Liver (tissue), 3 donors: ENCODE measurements at regions not wholly inside any gene's neighbourhood (a gene's known extent, or its start where the extent isn't known, plus 50 kb on each side); places are given as distances from the start of the nearest gene placed in this dataset.

Experiments used
- CTCF ChIP-seq: fragments of 150-350 bp; IDR thresholded peaks from 2 replicates; pipeline ENCODE4 v1.5.1; 2017; ENCODE audit warnings: improper control_type of control experiment, low read depth, low read length; ENCODE audit not compliant: missing input control
- GABPA ChIP-seq, 2 donors: IDR thresholded peaks in 1 of 2; conservative IDR thresholded peaks in 1 of 2; 2 replicates each; pipeline ENCODE4 v1.6.1; 2016; ENCODE audit warnings: antibody characterized with exemption in 2 of 2, mild to moderate bottlenecking in 1 of 2, moderate library complexity in 1 of 2
- HNF4A ChIP-seq, 2 donors: conservative IDR thresholded peaks; 2 replicates each; pipeline ENCODE4 v1.6.1; 2016; ENCODE audit warnings: antibody characterized with exemption in 2 of 2, mild to moderate bottlenecking in 2 of 2
- JUND ChIP-seq, 2 donors: IDR thresholded peaks; 2 replicates each; pipeline ENCODE4 v1.6.1; 2016; ENCODE audit warnings: antibody characterized with exemption in 2 of 2
- RAD21 ChIP-seq, 2 donors: IDR thresholded peaks; 2 replicates each; pipeline ENCODE4 v1.6.1; 2016; ENCODE audit warnings: antibody characterized with exemption in 2 of 2, mild to moderate bottlenecking in 2 of 2
- REST ChIP-seq: IDR thresholded peaks from 2 replicates; pipeline ENCODE4 v1.6.1; 2016; ENCODE audit warnings: antibody characterized with exemption, mild to moderate bottlenecking
- TAF1 ChIP-seq: conservative IDR thresholded peaks from 2 replicates; pipeline ENCODE4 v1.6.1; 2016; ENCODE audit warnings: antibody characterized with exemption, mild to moderate bottlenecking
- YY1 ChIP-seq: IDR thresholded peaks from 2 replicates; pipeline ENCODE4 v1.6.1; 2016; ENCODE audit warnings: antibody characterized with exemption, mild to moderate bottlenecking
- TF ChIP-seq, protein P1 (sequence below): IDR thresholded peaks from 2 replicates; pipeline ENCODE4 v1.6.1; 2016; ENCODE audit warnings: antibody characterized with exemption
- TF ChIP-seq, protein P2 (sequence below): IDR thresholded peaks from 2 replicates; pipeline ENCODE4 v1.6.1; 2016; ENCODE audit warnings: antibody characterized with exemption
- donor health status: healthy.
- donor health status: healthy.

DNA sequence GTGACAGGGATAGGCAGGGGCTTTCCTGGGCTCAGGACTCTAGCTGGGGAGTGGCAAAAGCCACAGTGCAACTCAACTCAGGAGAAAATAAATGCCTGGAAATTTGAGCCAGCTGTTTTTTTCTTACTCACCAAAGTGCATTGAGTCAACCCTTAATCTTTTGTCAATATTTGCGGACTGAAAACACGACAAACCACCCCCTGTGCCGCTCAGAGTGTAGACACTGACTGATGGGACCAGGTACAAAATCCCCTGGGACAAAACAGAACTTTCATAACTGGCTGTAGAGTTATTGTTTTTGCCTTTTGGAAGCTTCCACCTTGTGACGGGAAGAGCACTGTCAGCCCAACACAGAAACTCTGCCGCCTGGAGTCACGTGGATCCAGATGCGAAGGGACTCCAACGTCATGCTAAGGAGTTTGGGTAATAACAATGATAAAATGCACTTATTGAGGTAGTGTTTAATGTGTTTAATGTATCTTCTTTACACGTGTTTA is 164.6 kb downstream of the PLPP3 start:
- TF ChIP-seq RAD21 (IDR thresholded peaks at IDR 0.05) (peak; percentile 72 to 78), CTCF (no peak), HNF4A (conservative IDR thresholded peaks at IDR 0.05) (peak; percentile 93 to 97), REST (peak; percentile 65), GABPA (IDR thresholded peaks at IDR 0.05 in 1 of 2, conservative IDR thresholded peaks at IDR 0.05 in 1 of 2) (peak in 1 of 2 donors; percentile 51), YY1 (peak; percentile 70), TAF1 (peak; percentile 53), JUND (IDR thresholded peaks at IDR 0.05) (peak; percentile 74 to 90)
- TF ChIP-seq, protein P1, sequence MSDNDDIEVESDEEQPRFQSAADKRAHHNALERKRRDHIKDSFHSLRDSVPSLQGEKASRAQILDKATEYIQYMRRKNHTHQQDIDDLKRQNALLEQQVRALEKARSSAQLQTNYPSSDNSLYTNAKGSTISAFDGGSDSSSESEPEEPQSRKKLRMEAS = peak; percentile 99
- TF ChIP-seq, protein P2, sequence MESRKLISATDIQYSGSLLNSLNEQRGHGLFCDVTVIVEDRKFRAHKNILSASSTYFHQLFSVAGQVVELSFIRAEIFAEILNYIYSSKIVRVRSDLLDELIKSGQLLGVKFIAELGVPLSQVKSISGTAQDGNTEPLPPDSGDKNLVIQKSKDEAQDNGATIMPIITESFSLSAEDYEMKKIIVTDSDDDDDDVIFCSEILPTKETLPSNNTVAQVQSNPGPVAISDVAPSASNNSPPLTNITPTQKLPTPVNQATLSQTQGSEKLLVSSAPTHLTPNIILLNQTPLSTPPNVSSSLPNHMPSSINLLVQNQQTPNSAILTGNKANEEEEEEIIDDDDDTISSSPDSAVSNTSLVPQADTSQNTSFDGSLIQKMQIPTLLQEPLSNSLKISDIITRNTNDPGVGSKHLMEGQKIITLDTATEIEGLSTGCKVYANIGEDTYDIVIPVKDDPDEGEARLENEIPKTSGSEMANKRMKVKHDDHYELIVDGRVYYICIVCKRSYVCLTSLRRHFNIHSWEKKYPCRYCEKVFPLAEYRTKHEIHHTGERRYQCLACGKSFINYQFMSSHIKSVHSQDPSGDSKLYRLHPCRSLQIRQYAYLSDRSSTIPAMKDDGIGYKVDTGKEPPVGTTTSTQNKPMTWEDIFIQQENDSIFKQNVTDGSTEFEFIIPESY = peak; percentile 84
